Activated CD4-positive, alpha-beta memory T cell treated with anti-CD3 and anti-CD28 coated beads, Interleukin-2, amount 10 ng/mL, durations not matched to agents 7 days and 5 days (primary cell): ENCODE measurements at regions not wholly inside any gene's neighbourhood (a gene's known extent, or its start where the extent isn't known, plus 50 kb on each side); places are given as distances from the start of the nearest gene placed in this dataset.

ENCODE experiments used
- CTCF ChIA-PET: fragments of 350-600 bp; sonication (Branson Sonifier 250); formaldehyde crosslinking; loops from one replicate; lab custom pipeline; 2021; ENCODE audit warnings: antibody characterized with exemption, inconsistent platforms; lab: Charles Lee
- POLR2A ChIA-PET: fragments of 350-600 bp; sonication (Branson Sonifier 250); formaldehyde crosslinking; loops from one replicate; lab custom pipeline; 2021; ENCODE audit warnings: antibody characterized with exemption; lab: Charles Lee
- DNase-seq: peaks from one replicate; pipeline ENCODE4 v3.0.0-alpha.2; 2020
- H3K27ac Mint-ChIP-seq: one replicate; pipeline ENCODE4 v1.8.0; 2021; ENCODE audit warnings: mild to moderate bottlenecking, mixed read lengths
- H3K27me3 Mint-ChIP-seq: one replicate; pipeline ENCODE4 v1.8.0; 2021; ENCODE audit warnings: mixed read lengths
- H3K36me3 Mint-ChIP-seq: one replicate; pipeline ENCODE4 v1.8.0; 2021; ENCODE audit warnings: low read depth, mixed read lengths
- H3K4me1 Mint-ChIP-seq: one replicate; pipeline ENCODE4 v1.8.0; 2021; ENCODE audit warnings: mixed read lengths
- H3K4me3 Mint-ChIP-seq: one replicate; pipeline ENCODE4 v1.8.0; 2021; ENCODE audit warnings: mild to moderate bottlenecking, mixed read lengths
- H3K9me3 Mint-ChIP-seq: one replicate; pipeline ENCODE4 v1.8.0; 2021; ENCODE audit warnings: mixed read lengths

DNA sequence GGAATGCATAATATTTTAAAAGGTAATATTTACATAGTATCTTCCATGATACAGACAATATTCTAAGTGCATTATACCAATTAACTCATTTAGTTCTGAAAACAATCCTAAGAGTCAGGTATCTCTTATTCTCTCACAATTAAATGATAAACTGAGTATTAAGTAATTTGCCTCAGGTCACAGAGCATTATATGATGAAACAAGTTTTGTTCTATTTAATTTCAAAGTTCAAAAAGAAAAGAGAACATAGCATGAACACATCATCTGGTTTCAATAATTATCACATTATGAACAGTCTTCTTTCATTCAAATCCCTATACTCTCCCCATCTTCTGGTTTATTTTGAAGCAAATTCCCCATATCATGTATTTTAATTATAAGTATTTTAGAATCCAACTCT is 927.5 kb downstream of the ADGRL2 start:
- Mint-ChIP-seq H3K9me3 (peaks cover 2% of the 10 kb centered on the region), H3K27ac (no peak overlapping the region), H3K27me3 (no peaks in the 10 kb centered on the region), H3K4me1 (no peaks in the 10 kb centered on the region), H3K36me3 (no peaks in the 10 kb centered on the region), H3K4me3 (no peak overlapping the region)
- CTCF ChIA-PET: no interaction called here
- POLR2A ChIA-PET: no interaction called here
- no peak for DNase-seq

DNA sequence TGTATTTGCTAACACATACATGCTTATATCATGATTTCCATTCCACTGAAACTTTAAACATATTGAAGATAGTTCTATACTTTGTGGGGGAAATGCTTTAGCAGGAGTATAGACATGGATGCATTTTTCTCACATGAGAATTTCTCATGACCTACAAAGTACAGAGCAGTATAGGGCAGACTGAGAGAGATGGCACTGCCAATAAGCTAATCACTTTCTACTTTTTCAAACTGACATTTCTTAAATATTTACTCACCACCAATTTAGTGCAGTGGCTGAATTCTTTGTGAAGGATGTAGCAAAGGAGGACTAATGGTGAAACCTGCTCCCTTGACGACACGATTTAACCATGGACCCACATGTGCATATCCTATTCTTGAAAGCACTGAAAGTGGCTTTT is 923.5 kb downstream of the ADGRL2 start:
- Mint-ChIP-seq H3K36me3 (no peaks in the 10 kb centered on the region), H3K9me3 (peaks cover 5% of the 10 kb centered on the region), H3K27ac (no peak overlapping the region), H3K4me1 (no peaks in the 10 kb centered on the region), H3K4me3 (no peak overlapping the region), H3K27me3 (no peaks in the 10 kb centered on the region)
- no peak for DNase-seq
- ChIA-PET POLR2A (no interaction called here), CTCF (no interaction called here)

- Mint-ChIP-seq H3K27me3 (no peaks in the 10 kb centered on the region), H3K4me3 (no peak overlapping the region), H3K27ac (no peak overlapping the region), H3K4me1 (no peaks in the 10 kb centered on the region), H3K36me3 (no peaks in the 10 kb centered on the region), H3K9me3 (peaks cover 3% of the 10 kb centered on the region)
- ChIA-PET CTCF (no interaction called here), POLR2A (no interaction called here)
- DNase-seq: no peak
Observed at GRCh38 chr1:82722608-82723007, 921.9 kb downstream of the ADGRL2 start.

DNA sequence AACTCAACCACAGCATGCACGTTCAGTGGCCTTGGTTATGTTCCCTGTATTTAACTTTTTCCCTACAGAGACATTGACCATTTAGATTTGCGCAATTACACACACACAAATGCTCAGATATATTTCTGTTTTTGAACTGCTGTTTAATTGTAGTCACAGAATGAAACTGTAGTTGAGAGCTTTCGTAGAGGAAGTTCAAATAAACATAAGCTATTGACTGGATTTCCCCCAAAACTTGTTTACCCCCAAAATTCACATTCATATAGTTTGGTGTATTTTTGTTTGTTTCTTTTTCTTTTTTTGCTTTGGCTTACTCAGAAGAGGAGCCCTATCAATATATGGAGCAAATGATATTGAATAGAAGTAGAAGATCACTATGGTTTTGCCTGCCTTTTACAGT is 921.0 kb downstream of the ADGRL2 start:
- CTCF ChIA-PET: no interaction called here
- Mint-ChIP-seq H3K9me3 (peaks cover 3% of the 10 kb centered on the region), H3K27ac (no peak overlapping the region), H3K4me1 (no peaks in the 10 kb centered on the region), H3K36me3 (no peaks in the 10 kb centered on the region), H3K27me3 (no peaks in the 10 kb centered on the region), H3K4me3 (no peak overlapping the region)
- no peak for DNase-seq
- POLR2A ChIA-PET: no interaction called here

DNA sequence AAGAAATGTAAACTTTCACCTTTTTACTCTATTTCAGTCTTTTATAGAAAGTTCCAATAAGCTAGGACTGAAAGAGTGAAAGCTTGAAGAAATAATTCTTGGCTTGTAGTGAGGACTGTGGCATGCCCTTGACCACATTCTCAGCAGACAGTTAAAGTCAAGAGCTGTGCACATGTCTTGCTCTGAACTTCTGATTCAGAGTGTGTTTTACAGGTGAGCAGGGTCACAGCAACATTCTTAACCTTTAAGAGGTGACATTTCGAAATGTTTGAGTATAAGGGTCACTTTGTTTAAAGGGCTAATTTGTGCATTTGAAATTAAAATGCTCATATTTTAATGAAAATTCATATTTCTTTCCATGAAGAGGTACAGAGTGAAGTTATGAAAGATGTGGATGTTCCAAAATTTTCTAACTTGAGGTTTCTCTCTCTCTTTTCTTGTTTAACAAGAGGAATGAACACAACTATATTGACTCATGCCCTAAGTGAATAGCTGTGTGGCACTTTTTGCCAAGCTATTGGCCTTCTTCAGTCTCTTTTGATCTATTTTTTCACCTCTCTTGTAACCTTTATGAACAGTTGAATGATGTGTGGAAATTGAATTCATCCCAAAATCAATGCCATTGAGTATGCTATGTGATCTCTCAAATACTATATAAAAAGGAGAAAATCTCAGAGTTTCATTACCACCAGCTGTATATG is 918.1 kb downstream of the ADGRL2 start:
- no peaks in the 10 kb centered on the region for H3K27me3 Mint-ChIP-seq
- H3K4me3 Mint-ChIP-seq: no peak overlapping the region
- H3K4me1 Mint-ChIP-seq: no peaks in the 10 kb centered on the region
- H3K27ac Mint-ChIP-seq: no peak overlapping the region
- ChIA-PET POLR2A (no interaction called here), CTCF (no interaction called here)
- DNase-seq: no peak
- no peaks in the 10 kb centered on the region for H3K36me3 Mint-ChIP-seq
- peaks cover 3% of the 10 kb centered on the region for H3K9me3 Mint-ChIP-seq

DNA sequence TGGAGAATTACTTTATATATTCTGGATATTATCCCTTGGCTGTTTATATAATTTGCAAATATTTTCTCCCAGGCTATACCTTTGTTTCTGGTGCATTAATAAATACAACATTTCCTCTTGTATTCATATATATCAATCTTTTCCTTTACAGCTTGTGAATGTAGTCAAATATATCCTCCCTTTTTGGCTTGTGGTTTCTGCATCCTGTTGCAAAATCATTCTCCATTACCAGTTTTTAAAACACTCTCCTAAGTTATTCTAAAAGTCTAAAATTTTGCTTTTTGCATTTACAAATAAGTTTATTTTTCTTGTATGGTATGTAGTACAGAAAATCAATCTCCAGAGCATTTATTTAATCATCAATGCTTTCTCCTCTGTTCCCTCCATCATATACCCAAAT is 909.4 kb downstream of the ADGRL2 start:
- no peak overlapping the region for H3K27ac Mint-ChIP-seq
- H3K27me3 Mint-ChIP-seq: no peaks in the 10 kb centered on the region
- DNase-seq: no peak
- ChIA-PET CTCF (no interaction called here), POLR2A (no interaction called here)
- no peaks in the 10 kb centered on the region for H3K4me1 Mint-ChIP-seq
- H3K4me3 Mint-ChIP-seq: no peak overlapping the region
- H3K9me3 Mint-ChIP-seq: no peaks in the 10 kb centered on the region
- H3K36me3 Mint-ChIP-seq: no peaks in the 10 kb centered on the region

- Mint-ChIP-seq H3K4me1 (no peaks in the 10 kb centered on the region), H3K36me3 (no peaks in the 10 kb centered on the region), H3K4me3 (no peak overlapping the region), H3K27ac (no peak overlapping the region), H3K9me3 (no peaks in the 10 kb centered on the region), H3K27me3 (no peaks in the 10 kb centered on the region)
- DNase-seq: no peak
- ChIA-PET CTCF (no interaction called here), POLR2A (no interaction called here)
Observed at GRCh38 chr1:82707681-82708080, 906.9 kb downstream of the ADGRL2 start.

DNA sequence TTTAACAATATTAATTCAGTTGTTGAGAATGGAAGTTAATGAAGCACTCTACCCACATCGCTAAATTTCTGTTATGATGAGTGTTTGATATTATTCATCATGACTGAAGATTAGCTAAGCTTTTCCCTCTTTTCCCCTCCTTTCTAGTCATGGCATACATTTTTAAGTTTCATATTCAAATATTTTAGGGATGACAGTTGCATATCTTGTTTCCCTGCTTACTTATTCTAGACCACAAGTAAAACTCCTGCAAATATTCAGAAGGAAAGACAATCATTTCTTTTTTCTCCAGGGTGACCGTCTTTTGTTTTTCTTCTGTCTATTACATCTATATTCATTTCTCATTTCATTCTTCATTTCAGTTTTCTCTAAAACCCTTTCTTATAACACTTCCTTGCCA is 906.0 kb downstream of the ADGRL2 start:
- Mint-ChIP-seq H3K27ac (no peak overlapping the region), H3K9me3 (no peaks in the 10 kb centered on the region), H3K4me1 (no peaks in the 10 kb centered on the region), H3K27me3 (no peaks in the 10 kb centered on the region), H3K4me3 (no peak overlapping the region), H3K36me3 (no peaks in the 10 kb centered on the region)
- ChIA-PET POLR2A (no interaction called here), CTCF (no interaction called here)
- no peak for DNase-seq

- no peak for DNase-seq
- Mint-ChIP-seq H3K4me3 (no peak overlapping the region), H3K27me3 (no peaks in the 10 kb centered on the region), H3K27ac (no peak overlapping the region), H3K36me3 (no peaks in the 10 kb centered on the region), H3K4me1 (no peaks in the 10 kb centered on the region), H3K9me3 (no peaks in the 10 kb centered on the region)
- ChIA-PET POLR2A (no interaction called here), CTCF (no interaction called here)
Observed at GRCh38 chr1:82704966-82705365, 904.2 kb downstream of the ADGRL2 start.

DNA sequence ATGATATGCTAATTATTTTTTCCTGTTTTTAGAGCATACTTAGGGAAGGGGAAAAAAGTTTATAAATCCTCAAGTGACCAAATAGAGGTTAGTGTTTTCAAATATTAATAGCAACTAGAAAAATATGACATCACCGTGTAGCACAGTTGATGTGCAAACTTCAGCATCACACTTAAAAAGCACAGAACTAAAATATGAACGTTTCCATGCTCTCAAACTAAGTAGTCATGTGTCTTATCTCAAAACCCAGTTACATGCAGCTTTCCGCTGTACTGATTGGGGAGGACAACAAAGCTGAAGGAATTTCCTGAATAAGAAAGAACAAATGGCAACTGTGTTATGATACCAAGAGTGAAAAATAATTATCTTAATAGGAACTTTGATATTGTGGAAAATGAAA is 903.7 kb downstream of the ADGRL2 start:
- no peaks in the 10 kb centered on the region for H3K9me3 Mint-ChIP-seq
- CTCF ChIA-PET: no interaction called here
- H3K27ac Mint-ChIP-seq: no peak overlapping the region
- DNase-seq: no peak
- H3K4me3 Mint-ChIP-seq: no peak overlapping the region
- POLR2A ChIA-PET: no interaction called here
- no peaks in the 10 kb centered on the region for H3K4me1 Mint-ChIP-seq
- H3K27me3 Mint-ChIP-seq: no peaks in the 10 kb centered on the region
- no peaks in the 10 kb centered on the region for H3K36me3 Mint-ChIP-seq

DNA sequence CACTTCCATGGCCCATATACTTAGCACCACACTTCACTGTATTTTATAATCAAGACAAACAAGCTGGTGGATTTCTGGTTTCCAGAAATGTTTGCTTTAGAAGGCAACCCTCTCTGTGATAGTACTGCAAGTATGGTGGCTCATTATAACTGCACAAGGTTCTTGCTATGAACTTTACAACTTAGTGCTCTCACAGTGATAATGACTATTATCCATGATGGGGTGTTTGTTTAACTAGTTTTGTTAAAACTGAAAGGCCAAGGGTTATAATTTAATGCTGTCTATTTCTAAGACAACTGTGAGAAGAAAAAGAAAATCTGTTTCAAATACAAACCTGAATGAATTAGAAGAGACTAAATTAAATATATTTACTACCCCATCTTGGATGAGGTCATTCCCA is 903.2 kb downstream of the ADGRL2 start:
- Mint-ChIP-seq H3K36me3 (no peaks in the 10 kb centered on the region), H3K4me1 (no peaks in the 10 kb centered on the region), H3K27me3 (no peaks in the 10 kb centered on the region), H3K9me3 (no peaks in the 10 kb centered on the region), H3K4me3 (no peak overlapping the region), H3K27ac (no peak overlapping the region)
- CTCF ChIA-PET: no interaction called here
- POLR2A ChIA-PET: no interaction called here
- DNase-seq: no peak

GRCh38 chr1:82700476-82700875 is 899.7 kb downstream of the ADGRL2 start:
- Mint-ChIP-seq H3K4me3 (no peak overlapping the region), H3K36me3 (no peaks in the 10 kb centered on the region), H3K4me1 (no peaks in the 10 kb centered on the region), H3K27me3 (no peaks in the 10 kb centered on the region), H3K9me3 (no peaks in the 10 kb centered on the region), H3K27ac (no peak overlapping the region)
- ChIA-PET CTCF (no interaction called here), POLR2A (no interaction called here)
- DNase-seq: no peak

- no peaks in the 10 kb centered on the region for H3K36me3 Mint-ChIP-seq
- ChIA-PET CTCF (no interaction called here), POLR2A (no interaction called here)
- H3K9me3 Mint-ChIP-seq: peaks cover 5% of the 10 kb centered on the region
- H3K4me3 Mint-ChIP-seq: no peak overlapping the region
- H3K4me1 Mint-ChIP-seq: no peaks in the 10 kb centered on the region
- no peaks in the 10 kb centered on the region for H3K27me3 Mint-ChIP-seq
- H3K27ac Mint-ChIP-seq: no peak overlapping the region
- no peak for DNase-seq
Observed at GRCh38 chr1:82697965-82698364, 897.2 kb downstream of the ADGRL2 start.

- ChIA-PET POLR2A (no interaction called here), CTCF (no interaction called here)
- Mint-ChIP-seq H3K36me3 (no peaks in the 10 kb centered on the region), H3K4me1 (no peaks in the 10 kb centered on the region), H3K9me3 (peaks cover 5% of the 10 kb centered on the region), H3K27ac (no peak overlapping the region), H3K4me3 (no peak overlapping the region), H3K27me3 (no peaks in the 10 kb centered on the region)
- DNase-seq: no peak
Observed at GRCh38 chr1:82695443-82695842, 894.7 kb downstream of the ADGRL2 start.
